Epithelial cell of esophagus (primary cell): ENCODE measurements at regions not wholly inside any gene's neighbourhood (a gene's known extent, or its start where the extent isn't known, plus 50 kb on each side); places are given as distances from the start of the nearest gene placed in this dataset.

Source experiments
- DNase-seq: peaks from one replicate; pipeline ENCODE4 v3.0.0; 2010; ENCODE audit warnings: low read depth
- H3K4me3 ChIP-seq: 2 replicates; pipeline ENCODE4 v1.5.1; 2011; ENCODE audit warnings: mild to moderate bottlenecking, low read length, control low read depth
- CTCF ChIP-seq: IDR thresholded peaks from 2 replicates; pipeline ENCODE4 v1.5.1; 2011; ENCODE audit warnings: low read depth, mild to moderate bottlenecking, low read length, control low read depth, inconsistent platforms; ENCODE audit not compliant: insufficient read depth; ENCODE audit errors: missing control alignments

GRCh38 chr3:177778633-177779032 is 581.4 kb upstream of the TBL1XR1 start:
- no peak for DNase-seq
- TF ChIP-seq CTCF: no peak
- H3K4me3 ChIP-seq: no peak overlapping the region

GRCh38 chr3:177781686-177782161 is 584.4 kb upstream of the TBL1XR1 start:
- no peak for TF ChIP-seq CTCF
- no peak overlapping the region for H3K4me3 ChIP-seq
- DNase-seq: no peak

- no peak overlapping the region for H3K4me3 ChIP-seq
Measured at GRCh38 chr3:177783338-177783737, 586.1 kb upstream of the TBL1XR1 start.

GRCh38 chr3:177783767-177784166 is 586.5 kb upstream of the TBL1XR1 start:
- no peak overlapping the region for H3K4me3 ChIP-seq
- TF ChIP-seq CTCF: no peak
- no peak for DNase-seq

More at GRCh38 chr3:177783338-177783737, 586.1 kb upstream of the TBL1XR1 start:
- no peak for TF ChIP-seq CTCF
- DNase-seq: no peak

- no peak overlapping the region for H3K4me3 ChIP-seq
- DNase-seq: no peak
- no peak for TF ChIP-seq CTCF
Measured at GRCh38 chr3:177787279-177788041, 590.2 kb upstream of the TBL1XR1 start.

GRCh38 chr3:177789500-177789899 is 592.2 kb upstream of the TBL1XR1 start:
- no peak overlapping the region for H3K4me3 ChIP-seq
- DNase-seq: no peak
- TF ChIP-seq CTCF: no peak

- DNase-seq: no peak
- no peak for TF ChIP-seq CTCF
- no peak overlapping the region for H3K4me3 ChIP-seq
Measured at GRCh38 chr3:177792311-177793030, 595.2 kb upstream of the TBL1XR1 start.
